Gastrocnemius medialis (tissue), 4 donors: ENCODE measurements at regions not wholly inside any gene's neighbourhood (a gene's known extent, or its start where the extent isn't known, plus 50 kb on each side); places are given as distances from the start of the nearest gene placed in this dataset.

Experiments
- POLR2A ChIP-seq, 2 donors: fragments of 450-650 bp; IDR thresholded peaks; one replicate each; pipeline ENCODE4 v1.6.1; 2017; ENCODE audit warnings: antibody characterized with exemption in 2 of 2, mild to moderate bottlenecking in 2 of 2, moderate library complexity in 2 of 2
- TF ChIP-seq, protein P1 (sequence below), 5 experiments: fragments of 450-650 bp in 3 of 5; fragments of 200-600 bp in 2 of 5; sonication (generic) in 2 of 5; IDR thresholded peaks in 4 of 5; conservative IDR thresholded peaks in 1 of 5; 1 replicate in 4 of 5; 2 replicates in 1 of 5; pipeline ENCODE4 v1.5.1; 2016 to 2019; ENCODE audit warnings: antibody characterized with exemption in 5 of 5, mild to moderate bottlenecking in 3 of 5, moderate library complexity in 3 of 5

GRCh38 chr13:100833427-100833826, 158.8 kb upstream of the TMTC4 start:
- TF ChIP-seq, protein P1, sequence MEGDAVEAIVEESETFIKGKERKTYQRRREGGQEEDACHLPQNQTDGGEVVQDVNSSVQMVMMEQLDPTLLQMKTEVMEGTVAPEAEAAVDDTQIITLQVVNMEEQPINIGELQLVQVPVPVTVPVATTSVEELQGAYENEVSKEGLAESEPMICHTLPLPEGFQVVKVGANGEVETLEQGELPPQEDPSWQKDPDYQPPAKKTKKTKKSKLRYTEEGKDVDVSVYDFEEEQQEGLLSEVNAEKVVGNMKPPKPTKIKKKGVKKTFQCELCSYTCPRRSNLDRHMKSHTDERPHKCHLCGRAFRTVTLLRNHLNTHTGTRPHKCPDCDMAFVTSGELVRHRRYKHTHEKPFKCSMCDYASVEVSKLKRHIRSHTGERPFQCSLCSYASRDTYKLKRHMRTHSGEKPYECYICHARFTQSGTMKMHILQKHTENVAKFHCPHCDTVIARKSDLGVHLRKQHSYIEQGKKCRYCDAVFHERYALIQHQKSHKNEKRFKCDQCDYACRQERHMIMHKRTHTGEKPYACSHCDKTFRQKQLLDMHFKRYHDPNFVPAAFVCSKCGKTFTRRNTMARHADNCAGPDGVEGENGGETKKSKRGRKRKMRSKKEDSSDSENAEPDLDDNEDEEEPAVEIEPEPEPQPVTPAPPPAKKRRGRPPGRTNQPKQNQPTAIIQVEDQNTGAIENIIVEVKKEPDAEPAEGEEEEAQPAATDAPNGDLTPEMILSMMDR (IDR thresholded peaks at IDR 0.05 in 4 of 5, conservative IDR thresholded peaks at IDR 0.05 in 1 of 5), result no peak
- no peak for TF ChIP-seq POLR2A (IDR thresholded peaks at IDR 0.05)
